ENCODE measurements at regions not wholly inside any gene's neighbourhood (a gene's known extent, or its start where the extent isn't known, plus 50 kb on each side); places are given as distances from the start of the nearest gene placed in this dataset.

- WGBS, 2 donors = 94 to 96% methylated on average over 8 of the region's 8 CpGs
- H3K4me3 ChIP-seq = no peak overlapping the region
- H3K4me1 ChIP-seq = peaks cover 0 to 31% (median 0%) of the 10 kb centered on the region in 9 donors
- intact Hi-C loops (cut with DNase I) = loop anchor here in 1 of 10 donors (5.0 kb wide), 1 partner anchor 35 kb away; no protein-coding TSS in a partner anchor
- no peak for TF ChIP-seq CTCF (IDR thresholded peaks at IDR 0.05)
- H3K9me3 ChIP-seq = no peaks in the 10 kb centered on the region
- ATAC-seq (no peak), DNase-seq (no peak)
- H3K27me3 ChIP-seq = no peaks in the 10 kb centered on the region
- H3K36me3 ChIP-seq = no peaks in the 10 kb centered on the region
- H3K27ac ChIP-seq = no peak overlapping the region
Measured at GRCh38 chr10:43971981-43972380, 323.3 kb upstream of the ZNF32 start.

- WGBS, 2 donors = 93 to 96% methylated on average over 5 of the region's 5 CpGs
- Histone ChIP-seq H3K9me3 (no peaks in the 10 kb centered on the region), H3K4me1 (peaks cover 0 to 30% (median 0%) of the 10 kb centered on the region in 9 donors), H3K27ac (no peak overlapping the region), H3K27me3 (no peaks in the 10 kb centered on the region), H3K36me3 (no peaks in the 10 kb centered on the region), H3K4me3 (no peak overlapping the region)
- DNase-seq (no peak), ATAC-seq (no peak)
- intact Hi-C loops (cut with DNase I) = loop anchor here in 1 of 10 donors (5.0 kb wide), 1 partner anchor 36 kb away; no protein-coding TSS in a partner anchor
- TF ChIP-seq CTCF (IDR thresholded peaks at IDR 0.05) = no peak
Measured at GRCh38 chr10:43971306-43971705, 322.6 kb upstream of the ZNF32 start.

DNA sequence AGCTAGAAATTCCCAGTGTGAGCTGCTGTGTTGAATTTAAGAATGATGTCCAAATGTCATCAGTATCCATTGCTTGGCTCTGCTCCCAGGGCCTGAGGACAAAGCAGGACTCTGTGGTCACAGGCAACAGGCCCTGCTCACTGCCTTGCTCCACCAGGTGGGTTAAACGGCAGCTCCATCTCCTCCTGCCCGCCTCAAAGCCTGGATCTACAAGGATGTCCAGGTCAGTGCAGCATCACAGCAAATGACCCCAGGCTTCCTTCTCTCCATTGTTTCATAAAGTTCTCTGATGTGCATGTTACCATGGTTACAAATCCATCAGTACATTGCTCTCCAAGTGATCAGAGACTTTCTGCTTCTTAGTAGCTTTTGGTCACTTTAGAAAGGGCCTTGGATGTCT lies 322.0 kb upstream of the ZNF32 start:
- Histone ChIP-seq H3K27me3 (no peaks in the 10 kb centered on the region), H3K36me3 (no peaks in the 10 kb centered on the region), H3K9me3 (no peaks in the 10 kb centered on the region), H3K4me3 (no peak overlapping the region), H3K27ac (no peak overlapping the region), H3K4me1 (peaks cover 0 to 32% (median 6%) of the 10 kb centered on the region in 9 donors)
- TF ChIP-seq CTCF (IDR thresholded peaks at IDR 0.05) = no peak
- 56 to 57% methylated on average over 2 of the region's 2 CpGs for WGBS, 2 donors
- ATAC-seq = peak in 3 of 8 donors; percentile 6 to 38 (median 31)
- intact Hi-C loops (cut with DNase I) = loop anchor here in 1 of 10 donors (5.0 kb wide), 1 partner anchor 37 kb away; no protein-coding TSS in a partner anchor
- DNase-seq = no peak

- H3K27me3 ChIP-seq = no peaks in the 10 kb centered on the region
Measured at GRCh38 chr10:43970018-43970698, 321.5 kb upstream of the ZNF32 start.

More at GRCh38 chr10:43970018-43970698, 321.5 kb upstream of the ZNF32 start:
- Histone ChIP-seq H3K27ac (no peak overlapping the region), H3K9me3 (no peaks in the 10 kb centered on the region), H3K4me1 (peaks cover 0 to 36% (median 9%) of the 10 kb centered on the region in 9 donors), H3K36me3 (no peaks in the 10 kb centered on the region), H3K4me3 (no peak overlapping the region)
- intact Hi-C loops (cut with DNase I) = loop anchor here in 1 of 10 donors (5.0 kb wide), 1 partner anchor 37 kb away; no protein-coding TSS in a partner anchor
- TF ChIP-seq CTCF (IDR thresholded peaks at IDR 0.05) = no peak
- ATAC-seq = no peak
- DNase-seq = no peak
- WGBS, 2 donors = 82 to 94% methylated on average over 6 of the region's 6 CpGs

All from heart right ventricle (tissue), 16 donors.